Astrocyte of the cerebellum (primary cell): ENCODE measurements at regions not wholly inside any gene's neighbourhood (a gene's known extent, or its start where the extent isn't known, plus 50 kb on each side); places are given as distances from the start of the nearest gene placed in this dataset.

Experiments used
- DNase-seq: peaks from one replicate; pipeline ENCODE4 v3.0.0-alpha.2; 2011; ENCODE audit warnings: low read depth
- H3K4me3 ChIP-seq: 2 replicates; pipeline ENCODE4 v1.5.1; 2011; ENCODE audit warnings: mild to moderate bottlenecking, low read depth, low read length, moderate library complexity
- CTCF ChIP-seq: IDR thresholded peaks from 2 replicates; pipeline ENCODE4 v1.5.1; 2012; ENCODE audit warnings: low read length, low read depth, moderate library complexity, mild to moderate bottlenecking; ENCODE audit errors: missing control alignments
- in situ Hi-C: cut with HindIII; loops from 2 replicates; pipeline ENCODE4 v1.10.0; 2017; ENCODE audit warnings: low sequenced_read_pairs

- in situ Hi-C loops, result no loop called here
- no peak for DNase-seq
- TF ChIP-seq CTCF, result no peak
- H3K4me3 ChIP-seq, result no peak overlapping the region
Observed at GRCh38 chr2:4675295-4675694, 971.9 kb downstream of the DCDC2C start.

DNA sequence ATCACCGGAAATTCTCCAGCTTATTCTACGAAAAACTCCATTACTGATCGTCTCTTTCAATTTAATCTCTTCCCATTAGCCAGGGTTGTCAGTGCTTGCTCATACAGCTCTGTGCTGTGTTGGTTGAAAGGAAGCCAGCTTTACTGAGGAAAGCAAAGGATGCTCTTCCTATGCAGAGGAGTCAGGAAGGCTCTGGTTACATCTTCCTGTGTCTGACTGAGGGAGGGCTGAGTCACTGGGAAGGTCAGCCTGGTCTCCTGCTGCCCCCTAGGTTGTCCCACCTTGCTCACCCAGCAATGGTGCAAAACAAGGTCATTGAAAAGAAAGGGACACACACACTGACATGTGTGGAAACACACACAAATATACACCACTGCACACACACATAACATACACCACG is 975.6 kb downstream of the DCDC2C start:
- in situ Hi-C loops, result no loop called here
- no peak overlapping the region for H3K4me3 ChIP-seq
- no peak for DNase-seq
- no peak for TF ChIP-seq CTCF

DNA sequence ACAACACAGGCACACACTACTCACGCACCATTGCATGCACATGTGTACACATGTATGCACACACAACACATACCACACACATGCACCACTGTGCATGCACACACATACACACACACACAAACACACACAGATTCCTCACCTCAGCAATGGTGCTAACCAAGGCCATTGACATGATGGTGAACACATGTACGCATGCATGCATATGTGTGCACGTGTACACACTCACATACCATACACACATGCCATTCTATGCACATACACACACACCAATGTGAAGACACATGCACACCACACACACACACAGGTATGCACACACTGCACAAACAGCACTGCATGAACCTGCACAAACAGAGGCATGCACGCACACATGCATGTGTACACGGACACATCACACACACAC is 976.0 kb downstream of the DCDC2C start:
- DNase-seq, result no peak
- TF ChIP-seq CTCF, result no peak
- in situ Hi-C loops, result no loop called here

GRCh38 chr2:4684921-4685320 is 981.5 kb downstream of the DCDC2C start:
- in situ Hi-C loops, result loop anchor here (5.0 kb wide), 1 partner anchor 62 kb away; no protein-coding TSS in a partner anchor
- TF ChIP-seq CTCF, result no peak
- H3K4me3 ChIP-seq, result no peak overlapping the region
- DNase-seq, result no peak

More for the DNA sequence above, 976.0 kb downstream of the DCDC2C start:
- no peak overlapping the region for H3K4me3 ChIP-seq

GRCh38 chr2:4690913-4691312 is 987.5 kb downstream of the DCDC2C start:
- TF ChIP-seq CTCF, result no peak
- no peak overlapping the region for H3K4me3 ChIP-seq
- no peak for DNase-seq
- in situ Hi-C loops, result no loop called here

DNA sequence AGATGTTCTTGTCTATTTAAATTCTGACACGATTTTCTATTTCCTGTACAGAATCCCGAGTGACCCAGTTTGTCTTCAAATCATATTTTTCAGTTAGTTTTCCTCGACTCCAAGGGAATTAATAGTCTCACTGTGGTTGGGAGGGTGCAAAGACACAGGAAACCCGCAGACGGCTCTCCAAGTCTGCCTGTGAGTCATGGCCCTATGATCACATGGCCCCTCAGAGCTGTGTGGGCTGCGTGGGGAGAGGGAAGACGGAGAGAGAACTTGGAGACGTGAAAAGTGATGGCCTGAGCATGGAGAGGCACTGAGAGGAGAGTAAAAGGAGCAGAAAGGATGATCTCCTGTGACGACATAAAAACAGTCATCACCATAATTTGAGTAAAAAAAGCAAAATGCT is 989.9 kb downstream of the DCDC2C start:
- DNase-seq, result no peak
- TF ChIP-seq CTCF, result no peak
- in situ Hi-C loops, result no loop called here

More for the DNA sequence above, 989.9 kb downstream of the DCDC2C start:
- H3K4me3 ChIP-seq, result no peak overlapping the region
